GM23248 (cell line): ENCODE measurements at regions not wholly inside any gene's neighbourhood (a gene's known extent, or its start where the extent isn't known, plus 50 kb on each side); places are given as distances from the start of the nearest gene placed in this dataset.

Experiments used
- DNase-seq: peaks from one replicate; pipeline ENCODE4 v3.0.0-alpha.2; 2015
- H2AFZ ChIP-seq: fragments of 200-600 bp; sonication (generic); 2 replicates; pipeline ENCODE4 v1.6.1; 2016; ENCODE audit warnings: antibody characterized with exemption
- H3F3A ChIP-seq: fragments of 200-600 bp; sonication (generic); 2 replicates; pipeline ENCODE4 v1.6.1; 2016; ENCODE audit warnings: mild to moderate bottlenecking, antibody characterized with exemption, mixed run types; ENCODE audit not compliant: insufficient read depth
- H3K27ac ChIP-seq: fragments of 200-600 bp; sonication (generic); 2 replicates; pipeline ENCODE4 v1.5.1; 2016; ENCODE audit warnings: mild to moderate bottlenecking
- H3K27me3 ChIP-seq: fragments of 200-600 bp; sonication (generic); replicated peaks from 2 replicates; pipeline ENCODE4 v1.6.1; 2016; ENCODE audit warnings: mild to moderate bottlenecking; ENCODE audit not compliant: insufficient read depth
- H3K36me3 ChIP-seq: fragments of 200-600 bp; sonication (generic); 2 replicates; pipeline ENCODE4 v1.6.1; 2016; ENCODE audit warnings: low read depth, mild to moderate bottlenecking
- H3K4me1 ChIP-seq: fragments of 200-600 bp; sonication (generic); 2 replicates; pipeline ENCODE4 v1.6.1; 2016; ENCODE audit warnings: mild to moderate bottlenecking; ENCODE audit not compliant: insufficient read depth
- H3K4me2 ChIP-seq: fragments of 200-600 bp; sonication (generic); one replicate; pipeline ENCODE4 v1.6.1; 2016; ENCODE audit warnings: mild to moderate bottlenecking; ENCODE audit not compliant: unreplicated experiment
- H3K4me3 ChIP-seq: fragments of 200-600 bp; sonication (generic); 2 replicates; pipeline ENCODE4 v1.5.1; 2016; ENCODE audit warnings: mild to moderate bottlenecking
- H3K79me2 ChIP-seq: fragments of 200-600 bp; sonication (generic); 2 replicates; pipeline ENCODE4 v1.6.1; 2016; ENCODE audit warnings: mild to moderate bottlenecking; ENCODE audit not compliant: insufficient read depth
- H3K9ac ChIP-seq: fragments of 200-600 bp; sonication (generic); 2 replicates; pipeline ENCODE4 v1.6.1; 2016; ENCODE audit warnings: mild to moderate bottlenecking
- H3K9me2 ChIP-seq: fragments of 200-600 bp; sonication (generic); 2 replicates; pipeline ENCODE4 v1.6.1; 2016; ENCODE audit warnings: mixed run types, mild to moderate bottlenecking, moderate library complexity; ENCODE audit not compliant: insufficient read depth
- H3K9me3 ChIP-seq: fragments of 200-600 bp; sonication (generic); one replicate; pipeline ENCODE4 v1.6.1; 2017; ENCODE audit warnings: low read depth
- H4K20me1 ChIP-seq: fragments of 200-600 bp; sonication (generic); 2 replicates; pipeline ENCODE4 v1.6.0; 2016; ENCODE audit not compliant: insufficient read depth
- EZH2 ChIP-seq: fragments of 200-600 bp; sonication (generic); IDR thresholded peaks from 2 replicates; pipeline ENCODE4 v1.6.1; 2018; ENCODE audit warnings: antibody characterized with exemption, mild to moderate bottlenecking; ENCODE audit not compliant: insufficient read depth, poor library complexity, severe bottlenecking
- EZH2phosphoT487 ChIP-seq: fragments of 200-600 bp; sonication (generic); IDR thresholded peaks from 2 replicates; pipeline ENCODE4 v1.6.1; 2018; ENCODE audit warnings: antibody characterized with exemption, moderate library complexity, mild to moderate bottlenecking, low read depth; ENCODE audit not compliant: insufficient read depth
- WGBS, 2 experiments: methylation state at CpG; one replicate each; pipeline ENCODE4 v1.1.6; 2015 to 2017; ENCODE audit warnings: low lambda C conversion rate in 2 of 2, low coverage in 1 of 2; ENCODE audit errors: missing lambda C conversion rate in 2 of 2; 5-methylcytosine and 5-hydroxymethylcytosine counted together
- in situ Hi-C: fragments of 300-500 bp; cut with MboI; formaldehyde crosslinking; loops from 2 replicates; pipeline ENCODE4 v1.15.0; 2020

- H3K79me2 ChIP-seq, result no peaks in the 10 kb centered on the region
- H3K36me3 ChIP-seq, result no peaks in the 10 kb centered on the region
- no peaks in the 10 kb centered on the region for H3K4me1 ChIP-seq
- DNase-seq, result no peak
- H3K4me3 ChIP-seq, result no peak overlapping the region
- H3K4me2 ChIP-seq, result no peak overlapping the region
- H3K9me3 ChIP-seq, result no peaks in the 10 kb centered on the region
- TF ChIP-seq EZH2 (no peak), EZH2phosphoT487 (no peak)
- H3K9me2 ChIP-seq, result no peaks in the 10 kb centered on the region
- H3K27ac ChIP-seq, result no peak overlapping the region
- no peak overlapping the region for H2AFZ ChIP-seq
- no peak overlapping the region for H3K9ac ChIP-seq
- no peaks in the 10 kb centered on the region for H4K20me1 ChIP-seq
- in situ Hi-C loops, result no loop called here
- H3K27me3 ChIP-seq, result peaks cover 23% of the 10 kb centered on the region; the same call in 1 of the 2 replicates
- no peaks in the 10 kb centered on the region for H3F3A ChIP-seq
Measured at GRCh38 chr2:146785101-146785500, 1059.7 kb upstream of the ACVR2A start.

GRCh38 chr2:146784602-146785001 lies 1060.2 kb upstream of the ACVR2A start:
- H3K9ac ChIP-seq, result no peak overlapping the region
- no peak for DNase-seq
- peaks cover 23% of the 10 kb centered on the region; the same call in 1 of the 2 replicates for H3K27me3 ChIP-seq
- H3F3A ChIP-seq, result no peaks in the 10 kb centered on the region
- H3K27ac ChIP-seq, result no peak overlapping the region
- H3K79me2 ChIP-seq, result no peaks in the 10 kb centered on the region
- TF ChIP-seq EZH2phosphoT487 (no peak), EZH2 (no peak)
- H2AFZ ChIP-seq, result no peak overlapping the region
- no peaks in the 10 kb centered on the region for H3K36me3 ChIP-seq
- no peaks in the 10 kb centered on the region for H3K9me3 ChIP-seq
- no peaks in the 10 kb centered on the region for H4K20me1 ChIP-seq
- WGBS, 2 experiments, result 18 to 23% methylated on average over 4 of the region's 4 CpGs
- in situ Hi-C loops, result no loop called here
- no peaks in the 10 kb centered on the region for H3K4me1 ChIP-seq
- no peak overlapping the region for H3K4me3 ChIP-seq
- H3K9me2 ChIP-seq, result no peaks in the 10 kb centered on the region
- H3K4me2 ChIP-seq, result no peak overlapping the region

GRCh38 chr2:146777181-146777580 lies 1067.6 kb upstream of the ACVR2A start:
- H3K9ac ChIP-seq, result no peak overlapping the region
- WGBS, 2 experiments, result 57 to 79% methylated on average over 2 of the region's 2 CpGs
- DNase-seq, result no peak

GRCh38 chr2:146776596-146776995 lies 1068.2 kb upstream of the ACVR2A start:
- no peak overlapping the region for H3K4me3 ChIP-seq
- H3K27me3 ChIP-seq, result no peaks in the 10 kb centered on the region
- WGBS, 2 experiments, result 57 to 70% methylated on average over 4 of the region's 4 CpGs
- H3K4me2 ChIP-seq, result no peak overlapping the region
- no peak overlapping the region for H3K27ac ChIP-seq
- no peaks in the 10 kb centered on the region for H3K79me2 ChIP-seq
- H4K20me1 ChIP-seq, result no peaks in the 10 kb centered on the region
- H3K9ac ChIP-seq, result no peak overlapping the region
- H3K9me2 ChIP-seq, result no peaks in the 10 kb centered on the region
- H3F3A ChIP-seq, result no peaks in the 10 kb centered on the region
- no peaks in the 10 kb centered on the region for H3K9me3 ChIP-seq
- DNase-seq, result no peak
- TF ChIP-seq EZH2phosphoT487, result no peak
- H3K4me1 ChIP-seq, result no peaks in the 10 kb centered on the region
- H2AFZ ChIP-seq, result no peak overlapping the region
- in situ Hi-C loops, result no loop called here
- H3K36me3 ChIP-seq, result no peaks in the 10 kb centered on the region

More at GRCh38 chr2:146777181-146777580, 1067.6 kb upstream of the ACVR2A start:
- Histone ChIP-seq H3K4me2 (no peak overlapping the region), H3K9me2 (no peaks in the 10 kb centered on the region), H2AFZ (no peak overlapping the region), H3K4me1 (no peaks in the 10 kb centered on the region), H3K36me3 (no peaks in the 10 kb centered on the region), H4K20me1 (no peaks in the 10 kb centered on the region), H3F3A (no peaks in the 10 kb centered on the region), H3K9me3 (no peaks in the 10 kb centered on the region), H3K79me2 (no peaks in the 10 kb centered on the region), H3K27ac (no peak overlapping the region), H3K4me3 (no peak overlapping the region), H3K27me3 (no peaks in the 10 kb centered on the region)
- no peak for TF ChIP-seq EZH2phosphoT487
- no peak for TF ChIP-seq EZH2
- in situ Hi-C loops, result no loop called here

DNA sequence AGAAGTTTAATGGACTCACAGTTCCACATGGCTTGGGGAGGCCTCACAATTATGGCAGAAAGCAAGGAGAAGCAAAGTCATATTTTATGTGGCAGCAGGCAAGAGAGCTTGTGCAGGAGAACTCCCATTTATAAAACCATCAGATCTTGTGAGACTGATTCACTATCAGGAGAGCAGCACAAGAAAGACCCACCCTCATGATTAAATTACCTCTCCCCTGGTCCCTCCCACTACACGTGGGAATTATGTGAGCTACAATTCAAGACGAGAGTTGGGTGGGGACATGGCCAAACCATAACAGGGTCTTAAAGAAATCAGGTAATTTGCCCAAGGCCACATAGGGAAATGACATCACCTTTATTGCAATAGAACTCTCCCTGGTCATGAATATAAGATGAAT lies 1073.3 kb upstream of the ACVR2A start:
- no peaks in the 10 kb centered on the region for H4K20me1 ChIP-seq
- 6 to 11% methylated on average over 2 of the region's 2 CpGs for WGBS, 2 experiments
- no peaks in the 10 kb centered on the region for H3K9me3 ChIP-seq
- no peak overlapping the region for H3K27ac ChIP-seq
- H3K9ac ChIP-seq, result no peak overlapping the region
- no peak for DNase-seq
- no peaks in the 10 kb centered on the region for H3K36me3 ChIP-seq
- in situ Hi-C loops, result no loop called here
- H3K4me3 ChIP-seq, result no peak overlapping the region
- H3F3A ChIP-seq, result no peaks in the 10 kb centered on the region
- no peak overlapping the region for H3K4me2 ChIP-seq
- no peaks in the 10 kb centered on the region for H3K79me2 ChIP-seq
- H3K9me2 ChIP-seq, result no peaks in the 10 kb centered on the region
- H3K27me3 ChIP-seq, result no peaks in the 10 kb centered on the region
- no peak for TF ChIP-seq EZH2phosphoT487
- no peak for TF ChIP-seq EZH2
- H3K4me1 ChIP-seq, result no peaks in the 10 kb centered on the region
- no peak overlapping the region for H2AFZ ChIP-seq
